Colonic mucosa (tissue), 4 donors: ENCODE measurements at regions not wholly inside any gene's neighbourhood (a gene's known extent, or its start where the extent isn't known, plus 50 kb on each side); places are given as distances from the start of the nearest gene placed in this dataset.

Source experiments
- DNase-seq: peaks from one replicate; pipeline ENCODE4 v3.0.0-alpha.2; 2020
- H3K27ac ChIP-seq: fragments of 200-600 bp; one replicate; pipeline ENCODE4 v1.8.0; 2021
- H3K27me3 ChIP-seq: fragments of 200-600 bp; one replicate; pipeline ENCODE4 v1.8.0; 2021
- H3K36me3 ChIP-seq: fragments of 200-600 bp; one replicate; pipeline ENCODE4 v1.8.0; 2021
- H3K4me1 ChIP-seq: fragments of 200-600 bp; one replicate; pipeline ENCODE4 v1.8.0; 2021; ENCODE audit warnings: mild to moderate bottlenecking
- H3K4me3 ChIP-seq: fragments of 200-600 bp; one replicate; pipeline ENCODE4 v1.8.0; 2021
- H3K9ac ChIP-seq, 2 donors: one replicate each; pipeline ENCODE4 v1.7.0; 2013; ENCODE audit warnings: control low read depth in 2 of 2, low read depth in 2 of 2, low read length in 2 of 2
- H3K9me3 ChIP-seq: fragments of 200-600 bp; one replicate; pipeline ENCODE4 v1.8.0; 2021
- intact Hi-C: fragments of 100-400 bp; cut with DNase I; formaldehyde crosslinking; loops from one replicate; pipeline ENCODE4 v1.14.1; 2022
- TF ChIP-seq, protein P1 (sequence below): fragments of 200-600 bp; IDR thresholded peaks from one replicate; pipeline ENCODE4 v1.8.0; 2022; ENCODE audit warnings: antibody characterized with exemption, mild to moderate bottlenecking
- donor health status: healthy.
- donor health status: DM: no; HTN: no; CAD: no.
- donor health status: DM: no; HTN: no; CAD: no.

DNA sequence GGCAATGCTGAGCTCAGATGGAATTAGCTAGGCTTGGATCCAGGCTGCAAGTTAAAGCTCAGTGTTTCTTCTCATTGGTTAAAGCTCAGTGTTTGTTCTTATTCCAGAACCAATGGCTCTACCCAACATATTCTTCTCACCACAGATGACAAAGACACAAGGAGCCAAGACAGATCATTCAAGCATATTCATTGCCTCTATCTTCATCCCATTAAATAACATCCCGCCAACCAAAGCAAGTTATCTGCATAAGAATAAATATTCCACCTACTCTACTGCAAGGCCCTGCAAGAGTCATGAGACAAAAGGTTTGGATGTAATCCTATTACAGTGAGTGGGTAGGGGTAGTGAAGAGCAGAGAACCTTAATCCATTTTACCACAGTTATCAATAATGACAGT lies 766.5 kb downstream of the C4orf33 start:
- H3K4me1 ChIP-seq = no peaks in the 10 kb centered on the region
- no peak for DNase-seq
- no peaks in the 10 kb centered on the region for H3K36me3 ChIP-seq
- intact Hi-C loops = no loop called here
- H3K27me3 ChIP-seq = no peaks in the 10 kb centered on the region
- H3K27ac ChIP-seq = no peak overlapping the region
- no peak overlapping the region for H3K4me3 ChIP-seq
- H3K9ac ChIP-seq = no peak overlapping the region
- TF ChIP-seq, protein P1, sequence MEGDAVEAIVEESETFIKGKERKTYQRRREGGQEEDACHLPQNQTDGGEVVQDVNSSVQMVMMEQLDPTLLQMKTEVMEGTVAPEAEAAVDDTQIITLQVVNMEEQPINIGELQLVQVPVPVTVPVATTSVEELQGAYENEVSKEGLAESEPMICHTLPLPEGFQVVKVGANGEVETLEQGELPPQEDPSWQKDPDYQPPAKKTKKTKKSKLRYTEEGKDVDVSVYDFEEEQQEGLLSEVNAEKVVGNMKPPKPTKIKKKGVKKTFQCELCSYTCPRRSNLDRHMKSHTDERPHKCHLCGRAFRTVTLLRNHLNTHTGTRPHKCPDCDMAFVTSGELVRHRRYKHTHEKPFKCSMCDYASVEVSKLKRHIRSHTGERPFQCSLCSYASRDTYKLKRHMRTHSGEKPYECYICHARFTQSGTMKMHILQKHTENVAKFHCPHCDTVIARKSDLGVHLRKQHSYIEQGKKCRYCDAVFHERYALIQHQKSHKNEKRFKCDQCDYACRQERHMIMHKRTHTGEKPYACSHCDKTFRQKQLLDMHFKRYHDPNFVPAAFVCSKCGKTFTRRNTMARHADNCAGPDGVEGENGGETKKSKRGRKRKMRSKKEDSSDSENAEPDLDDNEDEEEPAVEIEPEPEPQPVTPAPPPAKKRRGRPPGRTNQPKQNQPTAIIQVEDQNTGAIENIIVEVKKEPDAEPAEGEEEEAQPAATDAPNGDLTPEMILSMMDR = no peak
- H3K9me3 ChIP-seq = no peaks in the 10 kb centered on the region

- H3K4me3 ChIP-seq = no peak overlapping the region
- H3K27ac ChIP-seq = no peak overlapping the region
- no peaks in the 10 kb centered on the region for H3K9me3 ChIP-seq
- intact Hi-C loops = no loop called here
- H3K4me1 ChIP-seq = no peaks in the 10 kb centered on the region
- no peaks in the 10 kb centered on the region for H3K36me3 ChIP-seq
- TF ChIP-seq, protein P1 = no peak
- no peaks in the 10 kb centered on the region for H3K27me3 ChIP-seq
- no peak overlapping the region for H3K9ac ChIP-seq
- no peak for DNase-seq
Measured at GRCh38 chr4:129863206-129863605, 767.3 kb downstream of the C4orf33 start.

GRCh38 chr4:129883996-129884395 lies 788.0 kb downstream of the C4orf33 start:
- no peaks in the 10 kb centered on the region for H3K9me3 ChIP-seq
- no peaks in the 10 kb centered on the region for H3K27me3 ChIP-seq
- no peak overlapping the region for H3K9ac ChIP-seq
- H3K27ac ChIP-seq = no peak overlapping the region
- H3K36me3 ChIP-seq = no peaks in the 10 kb centered on the region
- H3K4me3 ChIP-seq = no peak overlapping the region
- intact Hi-C loops = no loop called here
- no peak for DNase-seq
- H3K4me1 ChIP-seq = no peaks in the 10 kb centered on the region
- TF ChIP-seq, protein P1 = no peak

- Histone ChIP-seq H3K36me3 (no peaks in the 10 kb centered on the region), H3K4me3 (no peak overlapping the region), H3K9me3 (no peaks in the 10 kb centered on the region), H3K4me1 (no peaks in the 10 kb centered on the region), H3K27ac (no peak overlapping the region), H3K27me3 (no peaks in the 10 kb centered on the region), H3K9ac (no peak overlapping the region)
- intact Hi-C loops = no loop called here
- TF ChIP-seq, protein P1 = no peak
- no peak for DNase-seq
Measured at GRCh38 chr4:129897111-129897510, 801.2 kb downstream of the C4orf33 start.

- Histone ChIP-seq H3K9ac (no peak overlapping the region), H3K9me3 (no peaks in the 10 kb centered on the region), H3K27me3 (no peaks in the 10 kb centered on the region), H3K36me3 (no peaks in the 10 kb centered on the region), H3K4me1 (no peaks in the 10 kb centered on the region), H3K27ac (no peak overlapping the region), H3K4me3 (no peak overlapping the region)
- DNase-seq = no peak
- TF ChIP-seq, protein P1 = no peak
- intact Hi-C loops = no loop called here
Measured at GRCh38 chr4:129899849-129900248, 803.9 kb downstream of the C4orf33 start.
